GM08714 (cell line): ENCODE measurements at regions not wholly inside any gene's neighbourhood (a gene's known extent, or its start where the extent isn't known, plus 50 kb on each side); places are given as distances from the start of the nearest gene placed in this dataset.

Source experiments
- H3K4me3 ChIP-seq: fragments of 200-500 bp; sonication (Bioruptor generic); 2 replicates; pipeline ENCODE4 v1.5.1; 2014; ENCODE audit warnings: mild to moderate bottlenecking, low read length, inconsistent platforms
- ZNF274 ChIP-seq: IDR thresholded peaks from 2 replicates; pipeline ENCODE4 v1.6.1; 2012; ENCODE audit warnings: mild to moderate bottlenecking, low read depth, low read length

GRCh38 chr6:9982215-9982614 lies 432.7 kb downstream of the TFAP2A start:
- no peak overlapping the region for H3K4me3 ChIP-seq
- TF ChIP-seq ZNF274: no peak

- no peak for TF ChIP-seq ZNF274
- H3K4me3 ChIP-seq: no peak overlapping the region
These were observed 434.9 kb downstream of the TFAP2A start for GRCh38 chr6:9979996-9980395.

- H3K4me3 ChIP-seq: no peak overlapping the region
- TF ChIP-seq ZNF274: no peak
These were observed 436.4 kb downstream of the TFAP2A start for GRCh38 chr6:9978480-9978879.

- TF ChIP-seq ZNF274: no peak
These were observed 437.5 kb downstream of the TFAP2A start for GRCh38 chr6:9977411-9977810.

GRCh38 chr6:9961646-9962045 lies 453.2 kb downstream of the TFAP2A start:
- no peak for TF ChIP-seq ZNF274
- no peak overlapping the region for H3K4me3 ChIP-seq

More at GRCh38 chr6:9977411-9977810, 437.5 kb downstream of the TFAP2A start:
- no peak overlapping the region for H3K4me3 ChIP-seq

GRCh38 chr6:9957215-9957759 lies 457.6 kb downstream of the TFAP2A start:
- no peak overlapping the region for H3K4me3 ChIP-seq
- TF ChIP-seq ZNF274: no peak

GRCh38 chr6:9948678-9949077 lies 466.2 kb downstream of the TFAP2A start:
- H3K4me3 ChIP-seq: no peak overlapping the region
- TF ChIP-seq ZNF274: no peak

GRCh38 chr6:9943986-9944385 lies 470.9 kb downstream of the TFAP2A start:
- TF ChIP-seq ZNF274: no peak
- no peak overlapping the region for H3K4me3 ChIP-seq

GRCh38 chr6:9943026-9943425 lies 471.8 kb downstream of the TFAP2A start:
- TF ChIP-seq ZNF274: no peak
- H3K4me3 ChIP-seq: no peak overlapping the region

GRCh38 chr6:9942131-9942530 lies 472.7 kb downstream of the TFAP2A start:
- no peak overlapping the region for H3K4me3 ChIP-seq
- TF ChIP-seq ZNF274: no peak

GRCh38 chr6:9938801-9939200 lies 476.1 kb downstream of the TFAP2A start:
- no peak overlapping the region for H3K4me3 ChIP-seq
- TF ChIP-seq ZNF274: no peak

GRCh38 chr6:9937031-9937763 lies 477.7 kb downstream of the TFAP2A start:
- no peak for TF ChIP-seq ZNF274
- H3K4me3 ChIP-seq: no peak overlapping the region

GRCh38 chr6:9936551-9936950 lies 478.3 kb downstream of the TFAP2A start:
- no peak for TF ChIP-seq ZNF274
- no peak overlapping the region for H3K4me3 ChIP-seq

- H3K4me3 ChIP-seq: no peak overlapping the region
- no peak for TF ChIP-seq ZNF274
These were observed 481.2 kb downstream of the TFAP2A start for GRCh38 chr6:9933677-9934076.

GRCh38 chr6:9927275-9927674 lies 487.6 kb downstream of the TFAP2A start:
- H3K4me3 ChIP-seq: no peak overlapping the region
- no peak for TF ChIP-seq ZNF274

- no peak for TF ChIP-seq ZNF274
- H3K4me3 ChIP-seq: no peak overlapping the region
These were observed 489.9 kb downstream of the TFAP2A start for GRCh38 chr6:9924971-9925370.

- no peak for TF ChIP-seq ZNF274
- H3K4me3 ChIP-seq: no peak overlapping the region
These were observed 493.5 kb downstream of the TFAP2A start for GRCh38 chr6:9921366-9921765.
